BJ (cell line): ENCODE measurements at regions not wholly inside any gene's neighbourhood (a gene's known extent, or its start where the extent isn't known, plus 50 kb on each side); places are given as distances from the start of the nearest gene placed in this dataset.

Experiments used
- CTCF ChIA-PET: fragments of 350-600 bp; formaldehyde crosslinking; extraction: SDS; loops from one replicate; lab custom pipeline; 2021; ENCODE audit warnings: antibody characterized with exemption, inconsistent platforms; lab: Yijun Ruan, JAX
- POLR2A ChIA-PET: fragments of 300-600 bp; sonication (Branson Sonifier 250); formaldehyde crosslinking; extraction: SDS; loops from one replicate; lab custom pipeline; 2021; ENCODE audit warnings: antibody characterized with exemption; lab: Charles Lee
- DNase-seq: peaks from one replicate; pipeline ENCODE4 v3.0.0-alpha.2; 2011; ENCODE audit warnings: low read depth
- H3K27me3 ChIP-seq: 2 replicates; pipeline ENCODE4 v1.6.0; 2011; ENCODE audit warnings: low read length; ENCODE audit not compliant: control insufficient read depth, insufficient read depth
- H3K36me3 ChIP-seq: 2 replicates; pipeline ENCODE4 v1.5.1; 2011; ENCODE audit warnings: low read length; ENCODE audit not compliant: control insufficient read depth, insufficient read depth
- H3K4me3 ChIP-seq: 2 replicates; pipeline ENCODE4 v1.5.1; 2011; ENCODE audit warnings: low read depth, mild to moderate bottlenecking, control low read depth, low read length
- TF ChIP-seq, protein P1 (sequence below): IDR thresholded peaks from 2 replicates; pipeline ENCODE4 v1.5.1; 2011; ENCODE audit warnings: low read depth, mild to moderate bottlenecking, control low read depth, inconsistent platforms, low read length, moderate library complexity; ENCODE audit not compliant: insufficient read depth

DNA sequence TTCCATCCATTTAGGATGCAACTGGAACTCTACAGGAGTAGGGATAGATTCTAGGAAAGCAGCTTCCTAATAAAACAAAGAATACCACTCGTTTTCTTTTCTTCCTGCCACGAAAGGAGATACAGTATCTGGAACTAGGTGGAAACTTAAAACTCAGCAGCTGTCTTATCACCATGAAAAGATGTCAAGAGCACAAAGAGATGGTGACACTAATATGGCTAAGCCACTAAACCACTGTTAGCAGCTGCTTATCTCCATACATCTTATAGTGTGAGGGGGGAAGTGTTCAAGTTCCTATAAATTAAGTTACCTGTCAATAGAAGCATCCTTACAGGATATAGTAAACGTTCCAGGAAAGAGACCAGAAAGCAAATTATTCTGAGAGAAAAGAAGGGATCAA lies 162.5 kb downstream of the TYW3 start:
- TF ChIP-seq, protein P1, sequence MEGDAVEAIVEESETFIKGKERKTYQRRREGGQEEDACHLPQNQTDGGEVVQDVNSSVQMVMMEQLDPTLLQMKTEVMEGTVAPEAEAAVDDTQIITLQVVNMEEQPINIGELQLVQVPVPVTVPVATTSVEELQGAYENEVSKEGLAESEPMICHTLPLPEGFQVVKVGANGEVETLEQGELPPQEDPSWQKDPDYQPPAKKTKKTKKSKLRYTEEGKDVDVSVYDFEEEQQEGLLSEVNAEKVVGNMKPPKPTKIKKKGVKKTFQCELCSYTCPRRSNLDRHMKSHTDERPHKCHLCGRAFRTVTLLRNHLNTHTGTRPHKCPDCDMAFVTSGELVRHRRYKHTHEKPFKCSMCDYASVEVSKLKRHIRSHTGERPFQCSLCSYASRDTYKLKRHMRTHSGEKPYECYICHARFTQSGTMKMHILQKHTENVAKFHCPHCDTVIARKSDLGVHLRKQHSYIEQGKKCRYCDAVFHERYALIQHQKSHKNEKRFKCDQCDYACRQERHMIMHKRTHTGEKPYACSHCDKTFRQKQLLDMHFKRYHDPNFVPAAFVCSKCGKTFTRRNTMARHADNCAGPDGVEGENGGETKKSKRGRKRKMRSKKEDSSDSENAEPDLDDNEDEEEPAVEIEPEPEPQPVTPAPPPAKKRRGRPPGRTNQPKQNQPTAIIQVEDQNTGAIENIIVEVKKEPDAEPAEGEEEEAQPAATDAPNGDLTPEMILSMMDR = no peak
- Histone ChIP-seq H3K27me3 (no peaks in the 10 kb centered on the region), H3K4me3 (no peak overlapping the region), H3K36me3 (no peaks in the 10 kb centered on the region)
- POLR2A ChIA-PET = no interaction called here
- DNase-seq = no peak
- CTCF ChIA-PET = no interaction called here

DNA sequence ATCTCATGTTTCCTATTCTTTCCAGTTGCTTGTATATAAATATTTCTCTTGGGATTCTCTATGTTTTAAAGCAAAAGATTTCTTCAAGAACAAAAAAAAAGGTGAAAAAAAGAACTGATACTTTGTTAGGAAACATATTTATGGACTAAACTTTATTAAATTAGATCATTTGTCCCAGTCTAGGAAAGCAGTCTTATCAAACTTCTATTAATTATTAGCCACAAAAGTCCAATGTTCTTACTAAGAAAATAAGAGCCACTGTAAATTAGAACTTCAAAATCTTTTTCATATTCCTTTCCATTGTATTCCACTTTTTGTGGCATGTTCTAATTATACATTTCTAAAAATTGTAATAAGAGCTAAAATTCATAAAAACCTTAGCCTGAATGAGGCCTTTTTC lies 175.2 kb downstream of the TYW3 start:
- TF ChIP-seq, protein P1 = no peak
- Histone ChIP-seq H3K36me3 (no peaks in the 10 kb centered on the region), H3K27me3 (no peaks in the 10 kb centered on the region), H3K4me3 (no peak overlapping the region)
- DNase-seq = no peak
- ChIA-PET POLR2A (no interaction called here), CTCF (no interaction called here)

DNA sequence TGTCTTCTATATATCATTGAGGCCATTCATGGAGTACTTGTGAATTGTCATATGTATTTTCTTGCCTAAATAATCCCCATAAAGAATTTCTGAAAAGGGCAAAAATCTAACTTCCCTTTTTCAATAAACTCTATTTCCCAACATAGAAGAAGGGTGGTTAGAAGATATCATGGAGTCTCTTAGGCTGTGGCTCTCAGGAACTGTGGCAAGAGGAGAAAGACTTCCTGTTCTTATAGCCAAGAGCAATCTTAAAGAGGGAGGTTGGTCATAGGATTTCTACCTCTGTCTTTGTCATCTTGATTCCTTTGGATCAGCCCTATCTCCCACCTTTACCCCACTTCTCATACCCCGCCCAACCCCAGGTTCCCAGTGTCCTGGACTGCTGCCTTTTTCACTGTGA lies 175.8 kb downstream of the TYW3 start:
- Histone ChIP-seq H3K36me3 (no peaks in the 10 kb centered on the region), H3K27me3 (no peaks in the 10 kb centered on the region), H3K4me3 (no peak overlapping the region)
- TF ChIP-seq, protein P1 = no peak
- ChIA-PET CTCF (no interaction called here), POLR2A (no interaction called here)
- no peak for DNase-seq

DNA sequence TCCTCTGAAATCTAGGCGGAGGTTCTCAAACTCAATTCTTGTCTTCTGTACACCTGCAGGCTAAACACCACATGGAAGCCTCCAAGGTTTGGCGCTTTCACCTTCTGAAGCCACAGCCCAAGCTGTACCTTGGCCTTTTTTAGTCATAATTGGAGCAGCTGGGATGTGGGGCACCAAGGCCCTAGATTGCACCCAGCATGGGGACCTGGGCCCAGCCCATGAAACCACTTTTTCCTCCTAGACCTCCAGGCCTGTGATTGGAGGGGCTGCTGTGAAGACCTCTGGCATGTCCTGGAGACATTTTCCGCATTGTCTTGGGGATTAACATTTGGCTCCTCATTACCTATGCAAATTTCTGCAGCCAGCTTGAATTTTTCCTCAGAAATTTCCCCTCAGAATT lies 181.0 kb downstream of the TYW3 start:
- CTCF ChIA-PET = no interaction called here
- Histone ChIP-seq H3K27me3 (no peaks in the 10 kb centered on the region), H3K36me3 (no peaks in the 10 kb centered on the region), H3K4me3 (no peak overlapping the region)
- no peak for DNase-seq
- POLR2A ChIA-PET = no interaction called here
- TF ChIP-seq, protein P1 = no peak

DNA sequence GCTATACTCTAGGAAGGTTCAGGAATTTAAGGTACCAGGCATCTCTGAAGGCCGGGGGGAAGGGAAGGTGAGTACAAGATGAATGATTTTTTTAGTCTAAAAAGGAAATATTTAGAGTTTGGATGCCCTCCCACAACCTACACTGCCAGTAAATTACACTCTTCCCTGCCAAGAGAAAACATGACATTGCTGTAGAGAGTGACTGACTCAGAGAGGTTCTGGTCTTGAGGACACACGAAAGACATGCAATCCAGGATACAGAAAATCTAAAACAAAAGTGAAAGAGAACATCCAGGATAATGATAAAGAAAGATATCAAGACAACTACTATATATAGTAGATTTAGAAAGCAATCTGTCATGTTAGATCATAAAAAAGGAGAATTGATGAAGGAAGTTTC lies 200.5 kb downstream of the TYW3 start:
- no peak overlapping the region for H3K4me3 ChIP-seq
- H3K36me3 ChIP-seq = no peaks in the 10 kb centered on the region
- no peaks in the 10 kb centered on the region for H3K27me3 ChIP-seq
- POLR2A ChIA-PET = no interaction called here
- CTCF ChIA-PET = no interaction called here
- TF ChIP-seq, protein P1 = no peak
- DNase-seq = no peak
